SK-N-SH treated with all-trans-retinoic acid at 6 μM for 48 hours (cell line): ENCODE measurements at regions not wholly inside any gene's neighbourhood (a gene's known extent, or its start where the extent isn't known, plus 50 kb on each side); places are given as distances from the start of the nearest gene placed in this dataset.

Experiments
- ATAC-seq: fragments of 200-7000 bp; cut with Tn5 transposase; 3 replicates; pipeline ENCODE4 v1.9.1; 2020; ENCODE audit warnings: mild to moderate bottlenecking, moderate library complexity
- ARNTL ChIP-seq: fragments of 450-650 bp; formaldehyde crosslinking; IDR thresholded peaks from 2 replicates; pipeline ENCODE4 v1.5.0; 2020; ENCODE audit warnings: low read depth, mild to moderate bottlenecking, moderate library complexity, borderline replicate concordance
- CREB5 ChIP-seq: fragments of 250-450 bp; sonication (Bioruptor Pico); IDR thresholded peaks from 2 replicates; pipeline ENCODE4 v1.5.1; 2020; ENCODE audit warnings: low read depth, mild to moderate bottlenecking, moderate library complexity
- CSDC2 ChIP-seq: fragments of 250-450 bp; sonication (Bioruptor Pico); IDR thresholded peaks from 2 replicates; pipeline ENCODE4 v1.5.0; 2020; ENCODE audit warnings: mild to moderate bottlenecking, moderate library complexity
- ESRRG ChIP-seq: fragments of 250-450 bp; sonication (Bioruptor Pico); IDR thresholded peaks from 2 replicates; pipeline ENCODE4 v1.6.1; 2021; ENCODE audit warnings: mild to moderate bottlenecking
- GLIS3 ChIP-seq: fragments of 250-450 bp; sonication (Bioruptor Pico); IDR thresholded peaks from 2 replicates; pipeline ENCODE4 v1.5.0; 2020; ENCODE audit warnings: mild to moderate bottlenecking, moderate library complexity
- ISL1 ChIP-seq: fragments of 250-450 bp; sonication (Bioruptor Pico); IDR thresholded peaks from 2 replicates; pipeline ENCODE4 v2.1.2; 2022; ENCODE audit warnings: mild to moderate bottlenecking, moderate library complexity
- OSR1 ChIP-seq: fragments of 250-450 bp; sonication (Bioruptor Pico); IDR thresholded peaks from 2 replicates; pipeline ENCODE4 v1.8.0; 2022; ENCODE audit warnings: moderate library complexity, mild to moderate bottlenecking, inconsistent platforms
- POU6F1 ChIP-seq: fragments of 250-450 bp; sonication (Bioruptor Pico); IDR thresholded peaks from 2 replicates; pipeline ENCODE4 v1.8.0; 2021; ENCODE audit warnings: low read depth, mild to moderate bottlenecking, moderate library complexity, borderline replicate concordance
- PPARA ChIP-seq: fragments of 250-450 bp; sonication (Bioruptor Pico); IDR thresholded peaks from 2 replicates; pipeline ENCODE4 v1.5.0; 2020; ENCODE audit warnings: mild to moderate bottlenecking, borderline replicate concordance
- SNAI2 ChIP-seq: fragments of 250-450 bp; sonication (Bioruptor Pico); IDR thresholded peaks from 2 replicates; pipeline ENCODE4 v1.5.0; 2020; ENCODE audit warnings: mild to moderate bottlenecking, moderate library complexity
- TCF4 ChIP-seq: fragments of 250-450 bp; sonication (Bioruptor Pico); IDR thresholded peaks from 2 replicates; pipeline ENCODE4 v1.8.0; 2021; ENCODE audit warnings: mild to moderate bottlenecking, moderate library complexity, borderline replicate concordance
- TOX ChIP-seq: fragments of 250-450 bp; sonication (Bioruptor Pico); IDR thresholded peaks from 2 replicates; pipeline ENCODE4 v1.8.0; 2021; ENCODE audit warnings: mild to moderate bottlenecking, moderate library complexity, borderline replicate concordance
- ZC3H10 ChIP-seq: fragments of 250-450 bp; sonication (Bioruptor Pico); IDR thresholded peaks from 2 replicates; pipeline ENCODE4 v1.5.1; 2021; ENCODE audit warnings: mild to moderate bottlenecking, moderate library complexity
- ZFP3 ChIP-seq: fragments of 250-450 bp; sonication (Bioruptor Pico); IDR thresholded peaks from 2 replicates; pipeline ENCODE4 v1.5.0; 2020; ENCODE audit warnings: mild to moderate bottlenecking, moderate library complexity
- ZFP30 ChIP-seq: fragments of 450-650 bp; formaldehyde crosslinking; IDR thresholded peaks from 2 replicates; pipeline ENCODE4 v1.5.0; 2022; ENCODE audit warnings: mild to moderate bottlenecking, moderate library complexity
- ZNF565 ChIP-seq: fragments of 450-650 bp; formaldehyde crosslinking; conservative IDR thresholded peaks from 2 replicates; pipeline ENCODE4 v1.5.0; 2020; ENCODE audit warnings: low read depth, mild to moderate bottlenecking, moderate library complexity
- ZNF70 ChIP-seq: fragments of 450-650 bp; formaldehyde crosslinking; IDR thresholded peaks from 2 replicates; pipeline ENCODE4 v1.5.0; 2020; ENCODE audit warnings: mild to moderate bottlenecking, moderate library complexity
- ZNF8 ChIP-seq: fragments of 450-650 bp; formaldehyde crosslinking; IDR thresholded peaks from 2 replicates; pipeline ENCODE4 v1.5.0; 2020; ENCODE audit warnings: mild to moderate bottlenecking, moderate library complexity
- TF ChIP-seq, protein P1 (sequence below): fragments of 250-450 bp; sonication (Bioruptor Pico); IDR thresholded peaks from 2 replicates; pipeline ENCODE4 v1.5.0; 2020; ENCODE audit warnings: mild to moderate bottlenecking, moderate library complexity
- TF ChIP-seq, protein P2 (sequence below): fragments of 250-450 bp; sonication (Bioruptor Pico); IDR thresholded peaks from 2 replicates; pipeline ENCODE4 v1.5.1; 2021; ENCODE audit warnings: mild to moderate bottlenecking, moderate library complexity

DNA sequence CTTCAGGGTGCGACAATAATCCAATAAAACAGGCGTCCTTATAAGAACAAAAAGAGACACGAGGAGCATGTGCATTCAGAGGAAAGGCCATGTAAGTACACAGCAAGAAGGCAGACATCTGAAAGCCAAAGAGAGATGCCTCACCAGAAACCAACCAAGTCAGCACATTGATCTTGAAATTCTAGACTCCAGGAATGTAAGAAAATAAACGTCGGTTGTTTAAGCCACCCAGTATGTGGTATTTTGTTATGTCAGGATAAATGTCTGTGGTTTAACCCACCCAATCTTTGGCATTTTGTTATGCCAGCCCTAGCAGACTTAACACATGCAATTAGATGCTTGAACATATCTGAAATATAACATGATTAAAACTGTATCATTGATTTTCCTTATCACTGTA lies 452.0 kb downstream of the SLITRK6 start:
- TF ChIP-seq ESRRG (CRISPR knock-in tag) (no peak), GLIS3 (CRISPR knock-in tag) (no peak), ZNF8 (CRISPR knock-in tag) (no peak), ARNTL (CRISPR knock-in tag) (no peak), ZNF70 (CRISPR knock-in tag) (no peak), OSR1 (CRISPR knock-in tag) (no peak), ZFP30 (CRISPR knock-in tag) (no peak), TCF4 (CRISPR knock-in tag) (no peak), ZNF565 (CRISPR knock-in tag) (no peak), SNAI2 (CRISPR knock-in tag) (no peak), CSDC2 (no peak), ZFP3 (CRISPR knock-in tag) (no peak), TOX (CRISPR knock-in tag) (no peak)
- no peak for ATAC-seq

DNA sequence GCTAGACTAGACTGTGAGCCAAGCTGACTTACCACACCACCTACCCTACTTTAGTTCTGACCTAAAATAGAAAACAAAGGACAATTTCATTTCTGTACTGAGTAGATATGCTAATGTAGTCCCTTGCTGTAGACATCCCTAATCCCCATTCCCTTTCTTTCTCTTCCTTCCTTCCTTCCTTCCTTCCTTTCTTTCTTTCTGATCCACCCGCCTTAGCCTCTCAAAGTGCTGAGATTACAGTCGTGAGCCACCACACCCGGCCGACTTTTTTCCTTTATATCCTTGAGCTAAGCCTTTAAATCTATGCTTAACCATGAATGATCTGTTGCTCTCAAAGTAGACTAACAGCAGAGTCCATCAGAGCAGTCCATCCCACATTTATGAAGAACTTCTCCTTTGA lies 465.0 kb downstream of the SLITRK6 start:
- TF ChIP-seq ZFP3 (CRISPR knock-in tag) (no peak), ISL1 (CRISPR knock-in tag) (no peak), TOX (CRISPR knock-in tag) (no peak), SNAI2 (CRISPR knock-in tag) (no peak), CREB5 (CRISPR knock-in tag) (no peak), ZNF70 (CRISPR knock-in tag) (no peak), ZC3H10 (CRISPR knock-in tag) (no peak), PPARA (CRISPR knock-in tag) (no peak), TCF4 (CRISPR knock-in tag) (no peak), POU6F1 (CRISPR knock-in tag) (no peak), ESRRG (CRISPR knock-in tag) (no peak), GLIS3 (CRISPR knock-in tag) (no peak), ZNF8 (CRISPR knock-in tag) (no peak)
- TF ChIP-seq, protein P1, sequence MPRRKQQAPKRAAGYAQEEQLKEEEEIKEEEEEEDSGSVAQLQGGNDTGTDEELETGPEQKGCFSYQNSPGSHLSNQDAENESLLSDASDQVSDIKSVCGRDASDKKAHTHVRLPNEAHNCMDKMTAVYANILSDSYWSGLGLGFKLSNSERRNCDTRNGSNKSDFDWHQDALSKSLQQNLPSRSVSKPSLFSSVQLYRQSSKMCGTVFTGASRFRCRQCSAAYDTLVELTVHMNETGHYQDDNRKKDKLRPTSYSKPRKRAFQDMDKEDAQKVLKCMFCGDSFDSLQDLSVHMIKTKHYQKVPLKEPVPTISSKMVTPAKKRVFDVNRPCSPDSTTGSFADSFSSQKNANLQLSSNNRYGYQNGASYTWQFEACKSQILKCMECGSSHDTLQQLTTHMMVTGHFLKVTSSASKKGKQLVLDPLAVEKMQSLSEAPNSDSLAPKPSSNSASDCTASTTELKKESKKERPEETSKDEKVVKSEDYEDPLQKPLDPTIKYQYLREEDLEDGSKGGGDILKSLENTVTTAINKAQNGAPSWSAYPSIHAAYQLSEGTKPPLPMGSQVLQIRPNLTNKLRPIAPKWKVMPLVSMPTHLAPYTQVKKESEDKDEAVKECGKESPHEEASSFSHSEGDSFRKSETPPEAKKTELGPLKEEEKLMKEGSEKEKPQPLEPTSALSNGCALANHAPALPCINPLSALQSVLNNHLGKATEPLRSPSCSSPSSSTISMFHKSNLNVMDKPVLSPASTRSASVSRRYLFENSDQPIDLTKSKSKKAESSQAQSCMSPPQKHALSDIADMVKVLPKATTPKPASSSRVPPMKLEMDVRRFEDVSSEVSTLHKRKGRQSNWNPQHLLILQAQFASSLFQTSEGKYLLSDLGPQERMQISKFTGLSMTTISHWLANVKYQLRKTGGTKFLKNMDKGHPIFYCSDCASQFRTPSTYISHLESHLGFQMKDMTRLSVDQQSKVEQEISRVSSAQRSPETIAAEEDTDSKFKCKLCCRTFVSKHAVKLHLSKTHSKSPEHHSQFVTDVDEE (CRISPR knock-in tag): no peak
- TF ChIP-seq, protein P2, sequence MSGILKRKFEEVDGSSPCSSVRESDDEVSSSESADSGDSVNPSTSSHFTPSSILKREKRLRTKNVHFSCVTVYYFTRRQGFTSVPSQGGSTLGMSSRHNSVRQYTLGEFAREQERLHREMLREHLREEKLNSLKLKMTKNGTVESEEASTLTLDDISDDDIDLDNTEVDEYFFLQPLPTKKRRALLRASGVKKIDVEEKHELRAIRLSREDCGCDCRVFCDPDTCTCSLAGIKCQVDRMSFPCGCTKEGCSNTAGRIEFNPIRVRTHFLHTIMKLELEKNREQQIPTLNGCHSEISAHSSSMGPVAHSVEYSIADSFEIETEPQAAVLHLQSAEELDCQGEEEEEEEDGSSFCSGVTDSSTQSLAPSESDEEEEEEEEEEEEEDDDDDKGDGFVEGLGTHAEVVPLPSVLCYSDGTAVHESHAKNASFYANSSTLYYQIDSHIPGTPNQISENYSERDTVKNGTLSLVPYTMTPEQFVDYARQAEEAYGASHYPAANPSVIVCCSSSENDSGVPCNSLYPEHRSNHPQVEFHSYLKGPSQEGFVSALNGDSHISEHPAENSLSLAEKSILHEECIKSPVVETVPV (CRISPR knock-in tag): no peak
- TF ChIP-seq, all 23 proteins: peak for 0
- no peak for ATAC-seq

GRCh38 chr13:85333506-85334020 lies 465.7 kb downstream of the SLITRK6 start:
- ATAC-seq: no peak
- TF ChIP-seq ESRRG (CRISPR knock-in tag) (no peak), ARNTL (CRISPR knock-in tag) (no peak), POU6F1 (CRISPR knock-in tag) (no peak), ZC3H10 (CRISPR knock-in tag) (no peak)
